DND-41 (cell line): ENCODE measurements at regions not wholly inside any gene's neighbourhood (a gene's known extent, or its start where the extent isn't known, plus 50 kb on each side); places are given as distances from the start of the nearest gene placed in this dataset.

Source experiments
- EZH2 ChIP-seq: IDR thresholded peaks from 3 replicates; pipeline ENCODE4 v1.6.1; 2012; ENCODE audit warnings: borderline replicate concordance, low read depth, mild to moderate bottlenecking, moderate library complexity, low read length, inconsistent platforms; ENCODE audit not compliant: severe bottlenecking
- TF ChIP-seq, protein P1 (sequence below): IDR thresholded peaks from 2 replicates; pipeline ENCODE4 v1.5.1; 2012; ENCODE audit warnings: borderline replicate concordance, low read length, moderate library complexity, mild to moderate bottlenecking; ENCODE audit not compliant: poor library complexity, severe bottlenecking; ENCODE audit errors: extremely low read depth

DNA sequence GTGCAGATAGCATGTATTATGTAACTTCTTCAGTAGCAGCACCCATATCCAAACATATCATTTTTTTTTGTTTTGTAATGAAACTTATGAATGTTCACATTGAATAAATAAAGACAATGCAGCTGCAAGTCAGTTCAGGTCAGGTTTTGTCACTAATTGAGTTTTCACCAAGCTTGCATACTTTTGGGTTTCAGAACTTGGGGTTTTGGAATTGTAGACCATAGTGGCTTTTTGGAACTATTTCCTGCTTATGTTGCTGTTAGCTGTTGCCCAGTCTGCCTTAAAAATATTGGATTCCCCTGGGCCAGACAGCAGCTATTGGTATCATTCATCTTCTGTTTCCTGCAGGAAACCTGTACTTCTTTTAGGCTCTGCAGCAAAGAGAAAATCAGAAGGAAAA, 113.4 kb upstream of the LIMCH1 start:
- TF ChIP-seq, protein P1, sequence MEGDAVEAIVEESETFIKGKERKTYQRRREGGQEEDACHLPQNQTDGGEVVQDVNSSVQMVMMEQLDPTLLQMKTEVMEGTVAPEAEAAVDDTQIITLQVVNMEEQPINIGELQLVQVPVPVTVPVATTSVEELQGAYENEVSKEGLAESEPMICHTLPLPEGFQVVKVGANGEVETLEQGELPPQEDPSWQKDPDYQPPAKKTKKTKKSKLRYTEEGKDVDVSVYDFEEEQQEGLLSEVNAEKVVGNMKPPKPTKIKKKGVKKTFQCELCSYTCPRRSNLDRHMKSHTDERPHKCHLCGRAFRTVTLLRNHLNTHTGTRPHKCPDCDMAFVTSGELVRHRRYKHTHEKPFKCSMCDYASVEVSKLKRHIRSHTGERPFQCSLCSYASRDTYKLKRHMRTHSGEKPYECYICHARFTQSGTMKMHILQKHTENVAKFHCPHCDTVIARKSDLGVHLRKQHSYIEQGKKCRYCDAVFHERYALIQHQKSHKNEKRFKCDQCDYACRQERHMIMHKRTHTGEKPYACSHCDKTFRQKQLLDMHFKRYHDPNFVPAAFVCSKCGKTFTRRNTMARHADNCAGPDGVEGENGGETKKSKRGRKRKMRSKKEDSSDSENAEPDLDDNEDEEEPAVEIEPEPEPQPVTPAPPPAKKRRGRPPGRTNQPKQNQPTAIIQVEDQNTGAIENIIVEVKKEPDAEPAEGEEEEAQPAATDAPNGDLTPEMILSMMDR: no peak
- no peak for TF ChIP-seq EZH2
